Erythroblast (primary cell): ENCODE measurements at regions not wholly inside any gene's neighbourhood (a gene's known extent, or its start where the extent isn't known, plus 50 kb on each side); places are given as distances from the start of the nearest gene placed in this dataset.

Experiments
- GATA1 ChIP-seq: IDR thresholded peaks from 2 replicates; pipeline ENCODE4 v1.6.1; 2011; ENCODE audit warnings: low read depth, mild to moderate bottlenecking, control low read depth, low read length, moderate library complexity
- POLR2A ChIP-seq: IDR thresholded peaks from 2 replicates; pipeline ENCODE4 v1.6.1; 2011; ENCODE audit warnings: mild to moderate bottlenecking, low read length

GRCh38 chr3:72383883-72384282, 464.4 kb downstream of the SHQ1 start:
- TF ChIP-seq POLR2A: no peak
- TF ChIP-seq GATA1: no peak
